Kidney (tissue), 1 donor: ENCODE measurements at regions not wholly inside any gene's neighbourhood (a gene's known extent, or its start where the extent isn't known, plus 50 kb on each side); places are given as distances from the start of the nearest gene placed in this dataset.

Source experiments
- microRNA-seq: library from miRNA; unstranded; fragments of <30 nt; microRNA quantifications from one replicate; pipeline ENCODE4 v1.2.0, GENCODE V29; 2020
- donor health status: DM: yes; HTN: yes; CAD: no.

Small RNA genes in the stretch of these regions (microRNA-seq; reads per million reads assigned to microRNA genes)
- 12.5 reads per million, percentile 24 among the genes with 10 or more reads in this experiment for gene MIR6516
